ENCODE measurements at regions not wholly inside any gene's neighbourhood (a gene's known extent, or its start where the extent isn't known, plus 50 kb on each side); places are given as distances from the start of the nearest gene placed in this dataset.

- no peak for DNase-seq (ENCODE audit: low read depth in 2 of 3, low spot score in 2 of 3)
Measured at GRCh38 chr16:6349725-6350124, 982.9 kb upstream of the RBFOX1 start.

DNA sequence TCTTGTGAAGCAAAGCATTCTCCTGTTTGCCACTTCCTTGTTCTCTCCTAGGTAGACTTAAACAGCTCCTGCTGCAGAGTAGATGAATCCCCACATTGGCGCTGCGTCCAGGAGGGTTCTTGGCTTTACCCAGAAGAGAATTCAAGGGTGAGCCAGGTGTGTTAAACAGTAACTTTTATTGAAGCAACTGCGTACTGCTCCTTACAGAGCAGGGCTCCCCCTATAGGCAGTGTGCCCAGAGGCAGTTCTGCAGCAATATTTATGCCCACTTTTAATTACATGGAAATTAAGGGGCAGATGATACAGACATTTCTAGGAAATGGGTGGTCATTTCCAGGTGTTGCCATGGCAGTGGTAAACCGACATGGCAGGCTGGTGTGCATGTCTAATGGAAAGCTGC is 987.6 kb upstream of the RBFOX1 start:
- no peak for DNase-seq (ENCODE audit: low read depth in 2 of 3, low spot score in 2 of 3)

DNA sequence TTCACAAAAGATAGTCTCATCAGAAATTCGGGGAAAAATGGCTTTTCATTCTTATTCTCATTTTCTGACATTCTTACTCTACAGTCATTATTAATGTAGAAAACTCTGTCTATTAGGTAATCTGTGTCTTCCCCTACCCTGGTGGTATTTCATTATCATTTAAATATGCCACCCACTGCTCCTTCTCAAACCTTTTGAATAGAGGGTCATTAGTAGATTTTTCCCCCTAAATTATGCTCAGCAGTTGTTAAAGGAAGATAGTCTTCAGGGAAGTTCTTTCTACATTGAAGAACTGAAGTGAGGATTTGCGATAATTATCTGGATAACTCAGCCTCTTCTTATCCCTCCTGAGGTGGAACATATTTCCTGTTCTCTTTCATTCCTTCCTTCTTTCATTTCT is 989.5 kb upstream of the RBFOX1 start:
- no peak for DNase-seq (ENCODE audit: low read depth in 2 of 3, low spot score in 2 of 3)

GRCh38 chr16:6341981-6342380 is 990.7 kb upstream of the RBFOX1 start:
- DNase-seq (ENCODE audit: low read depth in 2 of 3, low spot score in 2 of 3) = no peak

GRCh38 chr16:6335072-6335471 is 997.6 kb upstream of the RBFOX1 start:
- peak in 1 of 3 donors; percentile 10 for DNase-seq (ENCODE audit: low read depth in 2 of 3, low spot score in 2 of 3)

DNA sequence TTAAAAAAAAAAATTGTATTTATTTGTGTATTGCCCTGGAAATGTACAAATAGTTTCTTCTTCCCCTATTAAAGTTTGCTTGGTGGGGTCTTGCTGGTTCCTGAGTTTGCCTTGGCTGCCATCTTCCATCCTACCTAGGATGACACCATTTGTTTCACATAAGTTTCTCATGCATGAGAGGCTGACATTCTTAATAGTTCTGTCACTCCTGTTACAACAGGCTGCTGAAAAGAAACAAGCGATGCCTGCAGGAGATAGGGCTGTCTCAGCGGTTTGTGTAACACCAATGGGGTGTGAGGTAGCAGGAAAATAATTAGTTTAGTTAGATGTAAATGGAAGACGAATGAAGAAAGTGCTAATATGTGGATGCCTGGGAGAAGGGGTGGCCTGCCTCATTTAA is 1000.9 kb upstream of the RBFOX1 start:
- no peak for DNase-seq (ENCODE audit: low read depth in 2 of 3, low spot score in 2 of 3)

- DNase-seq (ENCODE audit: low read depth in 2 of 3, low spot score in 2 of 3) = no peak
Measured at GRCh38 chr16:6317934-6318333, 1014.7 kb upstream of the RBFOX1 start.

- DNase-seq (ENCODE audit: low read depth in 2 of 3, low spot score in 2 of 3) = no peak
Measured at GRCh38 chr16:6309271-6309670, 1023.4 kb upstream of the RBFOX1 start.

GRCh38 chr16:6308176-6308575 is 1024.5 kb upstream of the RBFOX1 start:
- DNase-seq (ENCODE audit: low read depth in 2 of 3, low spot score in 2 of 3) = no peak

GRCh38 chr16:6300523-6300922 is 1032.1 kb upstream of the RBFOX1 start:
- no peak for DNase-seq (ENCODE audit: low read depth in 2 of 3, low spot score in 2 of 3)

DNA sequence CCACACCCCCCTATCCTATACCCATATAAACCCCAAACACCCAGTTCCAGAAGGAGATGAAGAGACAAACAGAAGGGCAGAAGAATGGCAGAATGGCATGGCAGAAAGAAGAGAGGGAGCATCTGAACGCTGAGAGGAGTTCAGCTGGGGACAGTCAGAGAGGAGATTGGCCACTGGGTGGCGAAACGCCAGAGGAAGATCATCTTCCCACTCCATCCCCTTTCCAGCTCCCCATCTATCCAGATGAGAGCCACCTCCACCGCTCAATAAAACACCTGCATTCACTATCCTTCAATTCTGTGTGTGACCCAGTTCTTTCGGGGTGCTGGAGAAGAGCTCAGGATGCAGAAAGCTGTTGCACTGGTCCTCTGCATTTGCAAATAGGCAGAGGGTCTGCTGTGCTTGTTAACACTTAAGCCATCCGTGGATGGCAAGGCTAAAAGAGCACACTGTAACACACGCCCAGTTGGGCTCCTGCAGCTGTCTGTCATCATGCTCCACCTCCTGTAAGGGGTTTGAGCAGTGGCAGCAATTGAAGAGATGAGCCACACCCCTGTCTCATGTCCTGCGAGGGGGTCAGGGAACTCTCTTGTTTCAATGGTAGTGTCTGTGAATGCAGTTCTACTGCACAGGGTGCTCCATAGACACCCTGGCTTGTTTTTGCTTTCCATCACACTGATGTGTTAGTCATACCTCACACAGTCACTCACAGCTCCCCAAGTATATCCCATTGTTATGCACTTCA is 1034.8 kb upstream of the RBFOX1 start:
- no peak for DNase-seq (ENCODE audit: low read depth in 2 of 3, low spot score in 2 of 3)

- DNase-seq (ENCODE audit: low read depth in 2 of 3, low spot score in 2 of 3) = no peak
Measured at GRCh38 chr16:6286176-6286575, 1046.5 kb upstream of the RBFOX1 start.

DNA sequence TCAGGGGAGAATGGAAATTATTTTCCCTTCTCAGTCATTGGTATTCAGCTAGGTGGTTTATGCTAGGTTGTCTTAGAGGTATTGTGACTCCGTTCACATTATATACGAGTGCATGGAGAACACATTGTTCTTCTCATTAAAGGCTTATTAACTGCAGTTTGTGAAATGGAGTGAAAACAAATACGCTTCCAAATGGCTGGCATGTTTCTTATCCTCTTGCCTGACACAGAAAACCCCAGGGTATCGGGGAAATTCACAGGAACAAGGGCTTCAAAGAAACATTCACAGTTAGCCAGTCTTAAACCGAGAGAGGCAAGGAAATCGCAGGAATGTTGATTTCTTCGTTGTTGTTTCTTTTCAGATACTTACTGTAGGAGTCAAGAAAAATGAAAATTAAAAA is 1047.9 kb upstream of the RBFOX1 start:
- no peak for DNase-seq (ENCODE audit: low read depth in 2 of 3, low spot score in 2 of 3)

DNA sequence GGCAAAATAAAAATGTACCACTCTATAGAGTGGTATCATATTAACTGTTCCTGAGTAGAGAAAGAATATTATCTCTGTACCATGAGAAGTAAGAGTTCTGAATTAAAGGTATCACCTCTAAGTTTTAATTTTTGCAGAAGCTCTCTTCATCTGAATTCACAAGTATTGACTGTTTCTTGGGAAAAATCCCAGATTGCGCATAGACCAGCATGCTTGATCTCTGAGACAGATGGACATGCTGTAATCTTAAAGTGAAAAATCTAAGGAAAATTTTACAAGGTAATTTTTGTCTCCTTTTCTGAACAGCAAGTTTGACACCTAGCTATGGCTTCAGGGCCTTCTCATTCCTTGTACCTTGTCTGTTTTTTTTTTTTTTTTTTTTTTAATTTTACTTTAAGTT is 1050.7 kb upstream of the RBFOX1 start:
- DNase-seq (ENCODE audit: low read depth in 2 of 3, low spot score in 2 of 3) = no peak

DNA sequence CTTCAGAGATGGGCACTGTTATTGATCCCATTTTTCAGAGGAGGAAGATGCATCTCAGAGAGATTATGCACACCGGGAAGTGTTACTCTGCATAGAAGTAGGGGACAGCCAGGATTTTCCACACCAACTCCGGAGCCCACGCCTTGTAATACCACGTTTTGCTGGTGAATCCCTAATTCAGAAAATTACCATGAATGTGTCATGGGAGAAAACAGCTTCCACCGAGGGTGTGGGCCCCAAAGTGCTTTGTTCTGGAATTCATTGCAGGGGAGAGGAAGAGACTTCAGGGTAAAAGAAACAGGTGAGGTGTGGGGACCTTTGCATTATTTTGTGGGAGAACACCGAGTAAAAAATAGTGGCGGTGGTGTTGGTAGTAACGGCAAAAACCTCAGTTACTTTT is 1051.4 kb upstream of the RBFOX1 start:
- no peak for DNase-seq (ENCODE audit: low read depth in 2 of 3, low spot score in 2 of 3)

DNA sequence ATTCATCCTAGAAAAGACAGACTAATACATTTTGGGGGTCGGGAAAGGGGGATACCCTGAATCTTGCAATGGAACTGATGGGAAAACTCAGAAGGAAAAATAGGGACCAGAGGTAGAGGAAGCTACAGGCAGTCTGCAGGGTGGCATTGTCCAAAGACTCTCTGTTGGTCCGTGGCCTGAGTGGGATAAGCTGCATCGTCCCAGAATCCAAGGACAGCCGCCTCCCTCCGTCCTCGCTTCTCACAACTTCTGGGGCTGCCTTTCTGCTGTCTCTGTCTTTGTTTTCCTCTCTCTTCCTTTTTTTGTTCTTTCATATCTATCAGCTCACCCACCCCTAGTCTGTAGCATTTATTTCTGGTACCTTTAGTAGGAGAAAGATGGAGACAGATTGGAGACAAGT is 1052.6 kb upstream of the RBFOX1 start:
- DNase-seq (ENCODE audit: low read depth in 2 of 3, low spot score in 2 of 3) = no peak

- DNase-seq (ENCODE audit: low read depth in 2 of 3, low spot score in 2 of 3) = no peak
Measured at GRCh38 chr16:6279286-6279685, 1053.4 kb upstream of the RBFOX1 start.

DNA sequence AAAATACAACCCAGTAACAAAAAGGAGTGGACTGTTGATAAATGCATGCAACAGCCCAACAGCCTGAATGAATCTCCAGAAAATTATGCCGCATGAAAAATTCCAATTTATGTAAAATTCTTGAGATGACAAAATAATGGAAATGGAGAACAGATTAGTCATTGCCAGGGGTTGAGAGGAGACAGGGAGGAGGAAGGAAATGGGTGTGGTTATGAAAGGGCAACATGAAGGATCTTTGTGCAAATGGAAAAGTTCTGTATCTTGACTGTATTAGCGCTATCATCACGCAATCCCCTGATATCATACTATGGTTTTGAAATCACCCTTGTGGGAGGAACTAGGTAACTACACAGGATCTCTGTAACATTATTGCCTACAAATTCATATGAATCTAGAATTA is 1058.3 kb upstream of the RBFOX1 start:
- DNase-seq (ENCODE audit: low read depth in 2 of 3, low spot score in 2 of 3) = no peak

- DNase-seq (ENCODE audit: low read depth in 2 of 3, low spot score in 2 of 3) = no peak
Measured at GRCh38 chr16:6267682-6268081, 1065.0 kb upstream of the RBFOX1 start.

DNA sequence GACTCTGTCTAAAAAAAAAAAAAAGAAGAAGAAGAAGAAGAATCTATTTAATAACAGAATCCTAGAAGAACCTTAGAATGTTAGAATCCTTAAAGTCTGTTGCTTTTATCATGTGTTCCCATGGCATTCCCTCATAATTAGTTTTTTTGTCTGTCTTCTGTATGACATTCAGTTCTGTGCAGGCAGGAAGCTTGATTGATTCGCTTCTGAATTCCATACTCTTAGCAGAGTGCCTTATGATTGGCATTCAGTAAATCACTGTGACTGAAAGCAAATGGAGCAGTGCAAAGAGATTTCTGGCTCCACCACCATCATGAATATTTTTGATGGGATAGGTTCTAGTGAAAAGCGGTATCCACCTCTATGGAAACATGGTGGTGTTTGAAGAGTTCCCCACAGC is 1065.9 kb upstream of the RBFOX1 start:
- DNase-seq (ENCODE audit: low read depth in 2 of 3, low spot score in 2 of 3) = no peak

GRCh38 chr16:6265968-6266367 is 1066.7 kb upstream of the RBFOX1 start:
- DNase-seq (ENCODE audit: low read depth in 2 of 3, low spot score in 2 of 3) = no peak

GRCh38 chr16:6258056-6258455 is 1074.6 kb upstream of the RBFOX1 start:
- DNase-seq (ENCODE audit: low read depth in 2 of 3, low spot score in 2 of 3) = no peak

GRCh38 chr16:6252541-6252940 is 1080.1 kb upstream of the RBFOX1 start:
- no peak for DNase-seq (ENCODE audit: low read depth in 2 of 3, low spot score in 2 of 3)
